ENCODE measurements at regions not wholly inside any gene's neighbourhood (a gene's known extent, or its start where the extent isn't known, plus 50 kb on each side); places are given as distances from the start of the nearest gene placed in this dataset.

GRCh38 chrX:137646472-137646871 lies 80.5 kb downstream of the ZIC3 start:
- H3K4me2 ChIP-seq (ENCODE audit: low read depth, low read length, poor library complexity, severe bottlenecking) = no peak overlapping the region
- H3K79me2 ChIP-seq (ENCODE audit: insufficient read depth, low read length) = no peaks in the 10 kb centered on the region
- H4K20me1 ChIP-seq (ENCODE audit: low read depth, low read length) = no peaks in the 10 kb centered on the region
- H3K27me3 ChIP-seq (ENCODE audit: low read length) = no peaks in the 10 kb centered on the region
- H3K36me3 ChIP-seq (ENCODE audit: low read length) = no peaks in the 10 kb centered on the region
- no peaks in the 10 kb centered on the region for H3K9me2 ChIP-seq (replicated peaks; ENCODE audit: insufficient read depth, low read length)
- no peak overlapping the region for H3K27ac ChIP-seq (ENCODE audit: low read depth, low read length)
- H3F3A ChIP-seq (ENCODE audit: insufficient read depth) = no peaks in the 10 kb centered on the region
- no peaks in the 10 kb centered on the region for H3K9me3 ChIP-seq (ENCODE audit: insufficient read depth, low read length)
- H3K4me3 ChIP-seq (ENCODE audit: insufficient read depth, low read length, poor library complexity, severe bottlenecking) = no peak overlapping the region
- no peak overlapping the region for H3K9ac ChIP-seq (ENCODE audit: low read length)
- H2AFZ ChIP-seq (ENCODE audit: low read depth, low read length, severe bottlenecking) = no peak overlapping the region
- TF ChIP-seq CTCF (IDR thresholded peaks at IDR 0.05; ENCODE audit: insufficient read depth, low read length, poor library complexity, severe bottlenecking) (no peak), EZH2phosphoT487 (conservative IDR thresholded peaks at IDR 0.05; ENCODE audit: low read length) (no peak)

- H4K20me1 ChIP-seq (ENCODE audit: low read depth, low read length) = no peaks in the 10 kb centered on the region
- no peaks in the 10 kb centered on the region for H3K79me2 ChIP-seq (ENCODE audit: insufficient read depth, low read length)
- no peaks in the 10 kb centered on the region for H3K9me3 ChIP-seq (ENCODE audit: insufficient read depth, low read length)
- no peak overlapping the region for H3K27ac ChIP-seq (ENCODE audit: low read depth, low read length)
- no peaks in the 10 kb centered on the region for H3K9me2 ChIP-seq (replicated peaks; ENCODE audit: insufficient read depth, low read length)
- H3F3A ChIP-seq (ENCODE audit: insufficient read depth) = no peaks in the 10 kb centered on the region
- no peak overlapping the region for H3K4me3 ChIP-seq (ENCODE audit: insufficient read depth, low read length, poor library complexity, severe bottlenecking)
- H3K27me3 ChIP-seq (ENCODE audit: low read length) = no peaks in the 10 kb centered on the region
- TF ChIP-seq EZH2phosphoT487 (conservative IDR thresholded peaks at IDR 0.05; ENCODE audit: low read length) (no peak), CTCF (IDR thresholded peaks at IDR 0.05; ENCODE audit: insufficient read depth, low read length, poor library complexity, severe bottlenecking) (no peak)
- H3K9ac ChIP-seq (ENCODE audit: low read length) = no peak overlapping the region
- H2AFZ ChIP-seq (ENCODE audit: low read depth, low read length, severe bottlenecking) = no peak overlapping the region
- H3K36me3 ChIP-seq (ENCODE audit: low read length) = no peaks in the 10 kb centered on the region
- no peak overlapping the region for H3K4me2 ChIP-seq (ENCODE audit: low read depth, low read length, poor library complexity, severe bottlenecking)
Observed at GRCh38 chrX:137651647-137652046, 85.7 kb downstream of the ZIC3 start.

GRCh38 chrX:137652086-137652485 lies 86.2 kb downstream of the ZIC3 start:
- Histone ChIP-seq H3K27me3 (ENCODE audit: low read length) (no peaks in the 10 kb centered on the region), H4K20me1 (ENCODE audit: low read depth, low read length) (no peaks in the 10 kb centered on the region), H2AFZ (ENCODE audit: low read depth, low read length, severe bottlenecking) (no peak overlapping the region), H3K79me2 (ENCODE audit: insufficient read depth, low read length) (no peaks in the 10 kb centered on the region), H3K4me3 (ENCODE audit: insufficient read depth, low read length, poor library complexity, severe bottlenecking) (no peak overlapping the region), H3K9me3 (ENCODE audit: insufficient read depth, low read length) (no peaks in the 10 kb centered on the region), H3K36me3 (ENCODE audit: low read length) (no peaks in the 10 kb centered on the region), H3F3A (ENCODE audit: insufficient read depth) (no peaks in the 10 kb centered on the region), H3K9me2 (replicated peaks; ENCODE audit: insufficient read depth, low read length) (no peaks in the 10 kb centered on the region), H3K27ac (ENCODE audit: low read depth, low read length) (no peak overlapping the region), H3K4me2 (ENCODE audit: low read depth, low read length, poor library complexity, severe bottlenecking) (no peak overlapping the region), H3K9ac (ENCODE audit: low read length) (no peak overlapping the region)
- TF ChIP-seq CTCF (IDR thresholded peaks at IDR 0.05; ENCODE audit: insufficient read depth, low read length, poor library complexity, severe bottlenecking) (no peak), EZH2phosphoT487 (conservative IDR thresholded peaks at IDR 0.05; ENCODE audit: low read length) (no peak)
